Heart left ventricle (tissue), 16 donors: ENCODE measurements at regions not wholly inside any gene's neighbourhood (a gene's known extent, or its start where the extent isn't known, plus 50 kb on each side); places are given as distances from the start of the nearest gene placed in this dataset.

Source experiments
- ATAC-seq, 4 donors: fragments of 200-7000 bp; cut with Tn5 transposase; one replicate each; pipeline ENCODE4 v1.9.1; 2020 to 2022; ENCODE audit warnings: moderate library complexity in 4 of 4, mild to moderate bottlenecking in 3 of 4, moderate number of reproducible peaks in 1 of 4
- DNase-seq, 5 donors: peaks; one replicate each; pipeline ENCODE4 v3.0.0-alpha.2; 2020
- H3K27ac ChIP-seq, 12 donors: fragments of 200-600 bp; sonication (generic) in 4 of 12; one replicate each; pipeline versions ENCODE4 v1.5.0 to v1.8.0; 2016 to 2022; ENCODE audit warnings: mild to moderate bottlenecking in 2 of 12
- H3K27me3 ChIP-seq, 9 donors: fragments of 200-600 bp; sonication (generic) in 2 of 9; one replicate each; pipeline versions ENCODE4 v1.5.1 to v1.8.0; 2016 to 2022; ENCODE audit warnings: mild to moderate bottlenecking in 3 of 9
- H3K36me3 ChIP-seq, 9 donors: fragments of 200-600 bp; sonication (generic) in 2 of 9; one replicate each; pipeline versions ENCODE4 v1.5.0 to v1.8.0; 2018 to 2022; ENCODE audit warnings: mild to moderate bottlenecking in 2 of 9
- H3K4me1 ChIP-seq, 12 donors: fragments of 200-600 bp; sonication (generic) in 4 of 12; one replicate each; pipeline versions ENCODE4 v1.5.0 to v1.8.0; 2016 to 2022; ENCODE audit warnings: mild to moderate bottlenecking in 3 of 12
- H3K4me3 ChIP-seq, 12 donors: fragments of 200-600 bp; sonication (generic) in 4 of 12; one replicate each; pipeline versions ENCODE4 v1.5.0 to v1.8.0; 2017 to 2022; ENCODE audit warnings: mild to moderate bottlenecking in 9 of 12, moderate library complexity in 4 of 12
- H3K9me3 ChIP-seq, 12 donors: fragments of 200-600 bp; sonication (generic) in 4 of 12; one replicate each; pipeline versions ENCODE4 v1.5.0 to v1.8.0; 2016 to 2022; ENCODE audit warnings: mild to moderate bottlenecking in 1 of 12
- POLR2A ChIP-seq, 2 donors: fragments of 450-650 bp; IDR thresholded peaks; one replicate each; pipeline ENCODE4 v1.6.1; 2017; ENCODE audit warnings: antibody characterized with exemption in 2 of 2, mild to moderate bottlenecking in 2 of 2, moderate library complexity in 2 of 2
- WGBS, 4 donors: extraction: QIAGEN DNeasy Blood & Tissue Kit in 2 of 4; methylation state at CpG; one replicate each; pipeline versions ENCODE4 v1.1.5 to v1.1.7; 2013 to 2018; 5-methylcytosine and 5-hydroxymethylcytosine counted together
- intact Hi-C, 10 donors: fragments of 100-400 bp; cut with DNase I; formaldehyde crosslinking; loops; one replicate each; pipeline versions ENCODE4 v1.11.1 to v1.14.2; 2022
- TF ChIP-seq, protein P1 (sequence below), 12 donors: fragments of 200-600 bp; sonication (generic) in 4 of 12; IDR thresholded peaks; one replicate each; pipeline versions ENCODE4 v1.5.0 to v1.8.0; 2018 to 2022; ENCODE audit warnings: antibody characterized with exemption in 12 of 12, mild to moderate bottlenecking in 5 of 12
- donor health status: ischemic (EF 13 %, LVEDD 7.1; RV severe dilation, severe dysfunction).
- donor health status: healthy with polysubstance abuse.
- donor health status: DM: no; HTN: yes; CAD: no.
- donor health status: DM: no; HTN: no; CAD: no.
- donor health status: ischemic (EF 25% LVEDD 6.9; RV normal size, moderate dysfunction).
- donor health status: ischemic (EF 25% LVEDD 5.7; RV mildly dilated, moderate dysfunction).
- donor health status: healthy.
- donor health status: DM: yes; HTN: yes; CAD: no.
- donor health status: ischemic (EF 35%, LVEDD 5.7; RV mildly dilated, moderate dysfunction).
- donor health status: nonischemic (EF 11% LVEDD 7.7; RV severe dilation, severe dysfunction).
- donor health status: DM: yes; HTN: yes; CAD: no.
- donor health status: PGD.
- donor health status: ischemic (EF 29% LVEDD 5.4; RV normal size, mild dysfunction).
- donor health status: nonischemic (EF 23%, LVEDD 6.1; RV moderate dilation, normal function).

DNA sequence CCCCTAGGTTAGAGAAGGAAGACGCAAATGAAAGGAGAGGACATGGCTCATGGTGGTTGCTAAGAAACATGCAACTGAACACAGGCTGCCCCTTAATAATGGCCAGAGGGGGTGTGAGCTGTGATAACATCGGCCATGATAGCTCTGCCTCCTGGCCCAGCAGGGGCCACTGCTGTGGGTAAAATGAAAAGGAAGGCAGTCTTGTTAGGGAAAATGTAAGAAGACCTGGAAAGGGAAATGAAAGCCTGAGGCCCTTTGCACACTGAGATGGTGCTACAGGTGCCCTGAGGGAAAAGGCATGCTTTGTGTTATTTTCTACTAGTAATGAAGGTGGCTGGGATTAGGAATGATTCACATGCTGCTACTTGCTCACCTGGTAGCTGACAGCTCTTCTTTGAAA, 123.6 kb upstream of the MID1 start:
- intact Hi-C loops, result no loop called here
- no peak for DNase-seq
- TF ChIP-seq, protein P1, sequence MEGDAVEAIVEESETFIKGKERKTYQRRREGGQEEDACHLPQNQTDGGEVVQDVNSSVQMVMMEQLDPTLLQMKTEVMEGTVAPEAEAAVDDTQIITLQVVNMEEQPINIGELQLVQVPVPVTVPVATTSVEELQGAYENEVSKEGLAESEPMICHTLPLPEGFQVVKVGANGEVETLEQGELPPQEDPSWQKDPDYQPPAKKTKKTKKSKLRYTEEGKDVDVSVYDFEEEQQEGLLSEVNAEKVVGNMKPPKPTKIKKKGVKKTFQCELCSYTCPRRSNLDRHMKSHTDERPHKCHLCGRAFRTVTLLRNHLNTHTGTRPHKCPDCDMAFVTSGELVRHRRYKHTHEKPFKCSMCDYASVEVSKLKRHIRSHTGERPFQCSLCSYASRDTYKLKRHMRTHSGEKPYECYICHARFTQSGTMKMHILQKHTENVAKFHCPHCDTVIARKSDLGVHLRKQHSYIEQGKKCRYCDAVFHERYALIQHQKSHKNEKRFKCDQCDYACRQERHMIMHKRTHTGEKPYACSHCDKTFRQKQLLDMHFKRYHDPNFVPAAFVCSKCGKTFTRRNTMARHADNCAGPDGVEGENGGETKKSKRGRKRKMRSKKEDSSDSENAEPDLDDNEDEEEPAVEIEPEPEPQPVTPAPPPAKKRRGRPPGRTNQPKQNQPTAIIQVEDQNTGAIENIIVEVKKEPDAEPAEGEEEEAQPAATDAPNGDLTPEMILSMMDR (IDR thresholded peaks at IDR 0.05), result no peak
- no peak for TF ChIP-seq POLR2A (IDR thresholded peaks at IDR 0.05)
- no peak for ATAC-seq
- 68 to 74% (median 72%) methylated on average over 2 of the region's 2 CpGs for WGBS, 4 donors
- Histone ChIP-seq H3K4me3 (no peak overlapping the region), H3K36me3 (no peaks in the 10 kb centered on the region), H3K4me1 (no peaks in the 10 kb centered on the region), H3K9me3 (no peaks in the 10 kb centered on the region), H3K27ac (no peak overlapping the region), H3K27me3 (peaks cover 0 to 12% (median 0%) of the 10 kb centered on the region in 9 donors)

DNA sequence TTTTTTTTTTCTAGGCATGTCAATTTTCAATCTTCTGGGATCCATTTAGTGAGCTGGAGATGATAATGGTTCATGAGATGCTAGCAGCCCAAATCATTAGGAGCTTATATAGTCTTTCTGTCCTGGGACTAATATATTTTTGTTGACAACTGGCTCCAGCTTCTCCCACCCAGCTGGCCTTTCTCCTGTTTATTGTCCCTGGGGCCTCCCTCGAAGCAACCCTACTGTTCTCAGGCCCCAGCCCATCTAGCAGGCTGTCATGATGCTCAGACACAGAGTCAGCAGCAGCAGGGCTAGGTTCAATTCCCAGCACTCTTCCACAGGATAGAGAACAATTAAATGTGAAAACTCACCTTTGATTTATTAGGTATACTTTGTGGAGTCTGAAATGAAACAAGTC, 127.6 kb upstream of the MID1 start:
- Histone ChIP-seq H3K4me1 (no peaks in the 10 kb centered on the region), H3K36me3 (no peaks in the 10 kb centered on the region), H3K4me3 (no peak overlapping the region), H3K27me3 (peaks cover 0 to 8% (median 0%) of the 10 kb centered on the region in 9 donors), H3K27ac (no peak overlapping the region), H3K9me3 (no peaks in the 10 kb centered on the region)
- 47 to 59% (median 50%) methylated on average over 1 of the region's 1 CpG for WGBS, 4 donors
- no peak for DNase-seq
- TF ChIP-seq, protein P1 (IDR thresholded peaks at IDR 0.05), result no peak
- no peak for TF ChIP-seq POLR2A (IDR thresholded peaks at IDR 0.05)
- ATAC-seq, result no peak
- intact Hi-C loops, result no loop called here

DNA sequence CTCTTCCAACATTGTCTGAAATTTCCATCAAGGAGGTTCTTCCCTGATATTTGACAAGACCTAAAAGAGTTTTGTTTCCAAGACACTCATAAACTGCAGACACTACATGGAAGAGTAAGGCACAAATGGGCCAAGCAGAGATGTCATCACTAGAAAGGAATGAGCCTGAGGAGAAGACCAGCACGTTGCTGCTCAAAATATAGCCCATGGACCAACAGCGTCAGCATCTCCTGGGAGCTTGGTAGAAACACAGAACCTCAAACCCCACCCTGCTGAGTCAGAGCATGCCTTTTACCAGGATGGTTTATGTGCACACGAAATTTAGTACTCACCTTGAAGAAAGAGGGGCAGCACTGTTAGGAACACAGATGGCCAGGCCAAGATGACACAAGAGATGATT, 128.7 kb upstream of the MID1 start:
- Histone ChIP-seq H3K27me3 (peaks cover 0 to 2% (median 0%) of the 10 kb centered on the region in 9 donors), H3K9me3 (no peaks in the 10 kb centered on the region), H3K4me3 (no peak overlapping the region), H3K4me1 (no peaks in the 10 kb centered on the region), H3K36me3 (no peaks in the 10 kb centered on the region), H3K27ac (no peak overlapping the region)
- ATAC-seq (no peak), DNase-seq (no peak)
- intact Hi-C loops, result no loop called here
- TF ChIP-seq POLR2A (IDR thresholded peaks at IDR 0.05), result no peak
- TF ChIP-seq, protein P1 (IDR thresholded peaks at IDR 0.05), result no peak
- WGBS, 4 donors, result 36 to 75% (median 51%) methylated on average over 3 of the region's 3 CpGs

DNA sequence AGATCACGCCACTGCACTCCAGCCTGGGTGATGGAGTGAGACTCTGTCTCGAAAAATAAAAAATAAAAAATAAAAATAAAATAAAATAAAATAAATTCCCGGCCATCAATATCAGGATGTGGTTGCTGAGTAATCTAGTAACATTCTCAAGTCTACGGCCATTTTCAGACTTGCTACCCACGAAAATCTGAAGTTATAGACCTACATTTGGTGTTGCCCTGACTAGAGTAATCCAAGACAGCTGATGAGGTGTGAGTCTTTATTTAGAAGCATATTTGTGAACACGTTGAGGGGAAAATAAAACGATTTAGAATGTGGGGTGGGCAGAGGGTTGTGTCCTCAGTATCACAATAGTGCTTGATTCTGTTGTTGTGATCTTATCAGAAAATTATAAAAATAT, 130.2 kb upstream of the MID1 start:
- ATAC-seq, result no peak
- no peaks in the 10 kb centered on the region for H3K9me3 ChIP-seq
- H3K27ac ChIP-seq, result no peak overlapping the region
- DNase-seq, result no peak
- H3K27me3 ChIP-seq, result no peaks in the 10 kb centered on the region
- 67 to 87% (median 79%) methylated on average over 7 of the region's 7 CpGs for WGBS, 4 donors
- no peaks in the 10 kb centered on the region for H3K36me3 ChIP-seq
- TF ChIP-seq, protein P1 (IDR thresholded peaks at IDR 0.05), result no peak
- TF ChIP-seq POLR2A (IDR thresholded peaks at IDR 0.05), result no peak
- intact Hi-C loops, result no loop called here
- H3K4me3 ChIP-seq, result no peak overlapping the region
- peaks cover 0 to 5% (median 0%) of the 10 kb centered on the region in 12 donors for H3K4me1 ChIP-seq
